Hepatic stellate cell (primary cell): ENCODE measurements at regions not wholly inside any gene's neighbourhood (a gene's known extent, or its start where the extent isn't known, plus 50 kb on each side); places are given as distances from the start of the nearest gene placed in this dataset.

ENCODE experiments used
- DNase-seq: peaks from one replicate; pipeline ENCODE4 v3.0.0; 2011; ENCODE audit warnings: low spot score

GRCh38 chr1:63122079-63122478 lies 200.3 kb upstream of the FOXD3 start:
- no peak for DNase-seq

GRCh38 chr1:63124666-63125191 lies 197.6 kb upstream of the FOXD3 start:
- DNase-seq, result peak; percentile 25

- DNase-seq, result no peak
Observed at GRCh38 chr1:63126104-63126503, 196.3 kb upstream of the FOXD3 start.

GRCh38 chr1:63127376-63127775 lies 195.0 kb upstream of the FOXD3 start:
- DNase-seq, result no peak

- no peak for DNase-seq
Observed at GRCh38 chr1:63128556-63128955, 193.8 kb upstream of the FOXD3 start.

- no peak for DNase-seq
Observed at GRCh38 chr1:63129184-63129583, 193.2 kb upstream of the FOXD3 start.

GRCh38 chr1:63129855-63130254 lies 192.5 kb upstream of the FOXD3 start:
- DNase-seq, result no peak

GRCh38 chr1:63134501-63135173 lies 187.7 kb upstream of the FOXD3 start:
- DNase-seq, result no peak

GRCh38 chr1:63135174-63135512 lies 187.2 kb upstream of the FOXD3 start:
- DNase-seq, result no peak

- no peak for DNase-seq
Observed at GRCh38 chr1:63135801-63136200, 186.6 kb upstream of the FOXD3 start.

- DNase-seq, result no peak
Observed at GRCh38 chr1:63142001-63142400, 180.4 kb upstream of the FOXD3 start.

GRCh38 chr1:63143482-63143881 lies 178.9 kb upstream of the FOXD3 start:
- DNase-seq, result no peak

GRCh38 chr1:63147783-63148182 lies 174.6 kb upstream of the FOXD3 start:
- DNase-seq, result no peak

- DNase-seq, result peak; percentile 12
Observed at GRCh38 chr1:63148825-63149645, 173.3 kb upstream of the FOXD3 start.

GRCh38 chr1:63152572-63152971 lies 169.8 kb upstream of the FOXD3 start:
- no peak for DNase-seq

GRCh38 chr1:63155437-63155836 lies 166.9 kb upstream of the FOXD3 start:
- no peak for DNase-seq

- DNase-seq, result no peak
Observed at GRCh38 chr1:63157085-63157484, 165.3 kb upstream of the FOXD3 start.

- no peak for DNase-seq
Observed at GRCh38 chr1:63169057-63169456, 153.3 kb upstream of the FOXD3 start.

GRCh38 chr1:63173161-63173560 lies 149.2 kb upstream of the FOXD3 start:
- DNase-seq, result no peak

GRCh38 chr1:63189677-63190076 lies 132.7 kb upstream of the FOXD3 start:
- no peak for DNase-seq

GRCh38 chr1:63190171-63190570 lies 132.2 kb upstream of the FOXD3 start:
- no peak for DNase-seq

- no peak for DNase-seq
Observed at GRCh38 chr1:63198871-63199394, 123.4 kb upstream of the FOXD3 start.

GRCh38 chr1:63199706-63200335 lies 122.5 kb upstream of the FOXD3 start:
- DNase-seq, result no peak
